GM19455 (cell line): ENCODE measurements at regions not wholly inside any gene's neighbourhood (a gene's known extent, or its start where the extent isn't known, plus 50 kb on each side); places are given as distances from the start of the nearest gene placed in this dataset.

ENCODE experiments used
- ATAC-seq: cut with Tn5 transposase; IDR thresholded peaks from one replicate; pipeline ENCODE4 v1.9.1; 2021; ENCODE audit not compliant: unreplicated experiment

GRCh38 chr12:19941096-19941495, 427.2 kb upstream of the PDE3A start:
- no peak for ATAC-seq

DNA sequence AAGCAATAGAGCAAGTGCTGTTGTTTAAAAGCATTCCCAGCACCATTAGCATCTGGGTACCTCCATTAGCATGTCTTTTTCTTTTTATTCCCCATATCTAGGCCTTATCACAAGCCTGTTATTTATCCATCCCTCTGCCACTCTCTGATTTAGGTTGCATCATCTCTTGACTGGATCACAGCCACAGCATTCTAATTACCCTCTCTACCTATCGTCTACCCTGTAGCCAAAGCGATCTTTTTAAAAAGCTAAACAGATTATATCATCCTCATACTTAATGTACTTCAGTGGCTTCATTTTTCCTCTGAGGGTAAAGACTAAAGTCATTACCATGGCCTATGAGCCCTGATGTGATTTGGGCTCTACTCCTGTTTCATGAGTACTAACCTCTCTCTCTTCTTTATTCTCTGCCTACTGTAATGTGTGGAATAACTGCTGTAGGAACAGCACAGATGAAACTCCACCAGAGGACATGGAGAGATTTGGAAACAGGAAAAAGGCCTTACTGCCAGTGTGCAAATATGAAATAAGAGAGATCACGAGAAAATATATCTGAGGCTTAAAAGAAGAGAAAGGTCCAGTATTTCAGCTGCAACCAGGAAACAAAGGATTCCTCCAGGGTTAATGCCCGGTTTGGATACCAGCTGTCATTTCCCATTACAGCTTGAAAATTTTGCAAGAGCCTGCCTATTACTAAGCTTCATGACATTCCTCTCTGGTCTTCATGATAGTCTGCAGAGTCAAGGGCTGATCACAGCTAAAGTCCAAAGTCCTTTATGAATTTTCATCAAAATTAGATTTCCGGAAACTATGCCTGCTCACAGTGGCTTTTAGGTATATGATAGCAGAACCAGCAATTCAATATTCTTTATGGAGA, 422.5 kb upstream of the PDE3A start:
- ATAC-seq = no peak

GRCh38 chr12:19946550-19946949, 421.8 kb upstream of the PDE3A start:
- no peak for ATAC-seq

DNA sequence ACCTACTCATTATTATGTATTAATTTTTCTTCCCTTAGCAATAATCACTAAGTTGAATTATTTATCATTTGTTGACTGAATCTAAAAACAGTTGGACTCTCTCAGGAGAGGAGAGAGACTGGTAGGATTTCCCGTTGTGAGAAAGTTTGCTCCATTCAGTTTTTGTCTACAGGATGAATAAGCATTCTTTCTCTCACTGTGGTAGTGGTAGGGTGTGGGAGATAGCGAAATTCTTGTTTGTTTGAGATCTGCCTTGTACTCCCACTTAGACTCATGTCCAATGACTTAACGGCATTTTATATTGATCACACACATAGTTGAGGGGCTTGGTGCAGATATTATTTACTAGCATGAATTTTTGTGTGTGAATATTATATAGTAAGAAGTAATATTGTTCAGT, 421.0 kb upstream of the PDE3A start:
- ATAC-seq = no peak

- no peak for ATAC-seq
These were observed 416.7 kb upstream of the PDE3A start for GRCh38 chr12:19951664-19952063.

- ATAC-seq = no peak
These were observed 414.6 kb upstream of the PDE3A start for GRCh38 chr12:19953734-19954133.

GRCh38 chr12:19954163-19954562, 414.2 kb upstream of the PDE3A start:
- ATAC-seq = no peak

DNA sequence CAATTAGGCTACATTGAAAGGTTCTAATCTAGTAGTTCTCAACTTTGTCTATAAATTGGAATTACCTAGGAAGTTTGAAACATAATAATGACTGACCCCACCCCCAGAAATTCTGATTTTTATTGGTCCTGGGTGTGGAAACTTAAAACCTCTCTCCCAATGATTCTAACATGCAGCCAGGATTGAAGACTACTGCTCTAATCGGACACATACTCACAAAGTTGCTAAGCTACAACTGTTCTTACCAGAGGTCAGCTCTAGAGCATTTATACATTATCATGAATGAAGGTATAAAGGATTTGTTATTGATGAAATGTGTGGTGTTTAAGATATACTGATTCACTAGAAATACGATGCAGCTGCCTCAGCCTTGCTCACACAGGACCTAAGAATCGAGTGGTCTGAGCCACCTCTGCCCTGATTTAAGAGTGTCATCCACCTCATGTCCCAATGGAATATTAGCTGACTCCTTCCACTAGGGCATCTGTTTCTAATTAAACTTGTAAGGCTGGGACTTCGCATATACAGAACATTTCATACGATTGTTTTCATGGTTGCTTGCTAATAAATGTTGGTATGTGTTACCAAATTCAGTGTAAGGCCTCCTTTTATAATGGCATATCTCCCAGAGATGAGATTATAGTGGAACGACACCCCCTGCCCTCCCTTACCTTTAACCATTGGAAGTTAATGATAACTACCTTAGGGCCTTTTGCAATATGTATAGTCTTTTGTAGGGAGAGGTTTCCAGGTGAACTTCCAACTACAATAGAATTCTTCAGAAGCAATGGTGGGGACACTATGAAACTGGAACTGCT, 410.8 kb upstream of the PDE3A start:
- ATAC-seq = no peak

DNA sequence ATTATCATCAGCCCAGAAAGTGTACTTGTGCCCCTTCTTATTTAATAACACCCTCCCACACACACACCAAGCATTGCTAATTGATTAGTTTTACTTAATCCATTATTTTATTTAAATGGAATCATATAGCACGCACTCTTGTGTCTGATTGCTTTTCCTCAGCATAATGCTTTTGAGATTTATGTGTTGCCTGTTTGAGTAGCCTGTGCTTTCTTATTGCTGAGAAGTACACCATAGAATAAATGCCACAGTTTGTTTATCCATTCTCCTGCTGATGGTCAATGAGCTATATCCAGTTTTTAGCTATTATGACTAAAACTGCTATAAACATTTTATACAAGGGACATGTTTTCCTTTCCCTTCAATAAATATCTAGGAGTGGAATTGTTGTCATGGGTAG, 409.9 kb upstream of the PDE3A start:
- no peak for ATAC-seq

- no peak for ATAC-seq
These were observed 409.0 kb upstream of the PDE3A start for GRCh38 chr12:19959353-19959752.

- ATAC-seq = no peak
These were observed 407.8 kb upstream of the PDE3A start for GRCh38 chr12:19960527-19960926.

DNA sequence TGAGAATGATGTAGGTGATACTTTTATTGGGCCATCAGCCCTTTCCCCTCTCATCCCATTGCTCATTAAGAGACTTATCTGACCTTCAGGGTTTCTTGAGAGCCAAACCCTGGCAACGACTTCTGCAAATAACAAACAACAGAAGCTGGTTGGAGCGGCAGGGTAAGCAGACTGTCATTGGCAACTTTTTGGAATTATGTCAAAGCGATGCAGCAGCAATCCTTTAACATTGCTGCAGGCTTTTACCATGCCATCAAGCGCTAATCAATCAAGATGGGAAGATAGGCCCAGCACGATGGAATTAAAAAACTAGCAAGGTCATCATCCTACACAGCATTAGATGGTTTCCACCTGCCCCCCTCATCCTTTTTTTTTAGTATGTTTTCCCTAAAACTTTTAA, 406.1 kb upstream of the PDE3A start:
- ATAC-seq = no peak

DNA sequence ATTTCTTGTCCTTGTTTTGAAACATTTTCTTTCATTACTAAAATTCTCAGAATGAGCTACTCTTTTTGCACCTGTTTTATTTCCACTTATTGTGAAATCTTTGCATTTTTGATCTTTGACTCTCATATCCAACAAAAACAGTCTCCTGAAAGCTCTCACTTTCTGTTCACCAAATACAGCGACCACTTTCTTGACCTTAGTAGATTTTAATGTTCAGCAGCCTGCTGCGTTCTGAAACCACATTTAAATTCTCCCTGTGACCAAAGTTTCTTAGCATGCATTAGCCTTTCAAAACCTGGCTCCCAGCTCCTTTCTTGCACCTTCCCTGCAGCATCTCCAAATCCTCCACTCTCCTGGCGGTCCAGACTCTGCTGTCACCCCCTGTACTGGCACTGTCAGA, 404.4 kb upstream of the PDE3A start:
- no peak for ATAC-seq

GRCh38 chr12:19964549-19964948, 403.8 kb upstream of the PDE3A start:
- ATAC-seq = no peak

GRCh38 chr12:19965196-19966038, 402.9 kb upstream of the PDE3A start:
- no peak for ATAC-seq

- no peak for ATAC-seq
These were observed 401.3 kb upstream of the PDE3A start for GRCh38 chr12:19967001-19967400.

GRCh38 chr12:19967431-19967830, 400.9 kb upstream of the PDE3A start:
- no peak for ATAC-seq

- no peak for ATAC-seq
These were observed 398.2 kb upstream of the PDE3A start for GRCh38 chr12:19970116-19970515.

GRCh38 chr12:19970821-19971220, 397.5 kb upstream of the PDE3A start:
- ATAC-seq = no peak

DNA sequence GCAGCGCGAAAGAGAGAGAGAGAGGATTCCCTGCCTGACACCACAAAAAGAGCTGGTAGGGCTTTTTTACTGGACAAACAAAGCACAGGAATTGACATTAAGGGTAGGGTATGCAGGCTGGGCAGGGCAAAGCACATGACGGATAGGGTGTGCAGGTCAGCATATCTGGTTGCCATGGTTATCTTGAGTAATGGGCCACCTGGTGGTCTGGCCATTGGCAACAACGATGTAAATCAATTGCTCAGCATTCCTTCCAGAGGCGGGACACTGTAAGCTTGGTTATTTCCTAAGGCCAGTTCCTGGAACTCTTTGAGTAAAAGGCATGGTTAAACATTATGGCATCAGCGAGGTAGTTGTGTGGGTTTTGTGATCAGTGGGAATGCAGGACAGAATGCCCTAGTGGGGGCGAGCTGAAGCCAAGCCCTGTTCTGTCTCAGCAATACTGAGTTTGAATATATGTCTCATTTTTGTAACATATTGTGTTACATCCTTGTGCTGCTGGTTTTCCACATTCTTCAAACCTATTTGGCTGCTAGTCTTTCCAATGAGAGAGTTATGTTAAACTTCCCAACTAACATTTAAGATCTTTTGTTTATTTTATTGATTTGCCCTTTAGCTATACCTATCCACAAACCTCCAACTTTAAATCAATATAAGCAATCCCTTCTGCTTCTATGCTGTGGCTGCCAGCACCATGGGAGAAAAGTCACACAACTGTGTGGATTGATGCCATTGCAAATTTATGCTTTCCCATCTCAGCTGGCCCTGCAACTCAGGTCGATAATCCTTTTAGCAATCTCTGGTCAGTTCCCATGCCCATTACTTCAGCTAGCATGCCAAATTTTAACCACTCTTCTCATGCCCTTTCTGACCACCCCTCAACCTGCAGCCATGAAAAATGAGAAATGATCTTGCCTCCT, 396.7 kb upstream of the PDE3A start:
- no peak for ATAC-seq
